HG02678 (cell line): ENCODE measurements at regions not wholly inside any gene's neighbourhood (a gene's known extent, or its start where the extent isn't known, plus 50 kb on each side); places are given as distances from the start of the nearest gene placed in this dataset.
A peak's percentile ranks its signal among the peaks of the same experiment; 100 is the strongest.

ENCODE experiments used
- ATAC-seq: cut with Tn5 transposase; IDR thresholded peaks from one replicate; pipeline ENCODE4 v1.9.1; 2021; ENCODE audit warnings: mild to moderate bottlenecking, moderate library complexity; ENCODE audit not compliant: unreplicated experiment

GRCh38 chr1:90412563-90412962, 304.5 kb downstream of the BARHL2 start:
- no peak for ATAC-seq

- ATAC-seq: no peak
These were observed 305.9 kb downstream of the BARHL2 start for GRCh38 chr1:90411185-90411584.

GRCh38 chr1:90407737-90408136, 309.4 kb downstream of the BARHL2 start:
- ATAC-seq: no peak

- ATAC-seq: no peak
These were observed 311.4 kb downstream of the BARHL2 start for GRCh38 chr1:90405726-90406125.

GRCh38 chr1:90402893-90403849, 313.9 kb downstream of the BARHL2 start:
- no peak for ATAC-seq

GRCh38 chr1:90400131-90400530, 317.0 kb downstream of the BARHL2 start:
- no peak for ATAC-seq

- ATAC-seq: no peak
These were observed 320.2 kb downstream of the BARHL2 start for GRCh38 chr1:90396917-90397316.

GRCh38 chr1:90394247-90394646, 322.9 kb downstream of the BARHL2 start:
- no peak for ATAC-seq

- ATAC-seq: no peak
These were observed 324.1 kb downstream of the BARHL2 start for GRCh38 chr1:90393025-90393424.

GRCh38 chr1:90391126-90391525, 326.0 kb downstream of the BARHL2 start:
- ATAC-seq: no peak

GRCh38 chr1:90387805-90388204, 329.3 kb downstream of the BARHL2 start:
- no peak for ATAC-seq

GRCh38 chr1:90386899-90387720, 330.0 kb downstream of the BARHL2 start:
- ATAC-seq: no peak

- no peak for ATAC-seq
These were observed 332.9 kb downstream of the BARHL2 start for GRCh38 chr1:90384193-90384592.

GRCh38 chr1:90382161-90382560, 334.9 kb downstream of the BARHL2 start:
- no peak for ATAC-seq

GRCh38 chr1:90381598-90381997, 335.5 kb downstream of the BARHL2 start:
- ATAC-seq: no peak

GRCh38 chr1:90371448-90371813, 345.7 kb downstream of the BARHL2 start:
- no peak for ATAC-seq

GRCh38 chr1:90370686-90371447, 346.2 kb downstream of the BARHL2 start:
- ATAC-seq: no peak

GRCh38 chr1:90362163-90362562, 354.9 kb downstream of the BARHL2 start:
- ATAC-seq: no peak

- no peak for ATAC-seq
These were observed 356.1 kb downstream of the BARHL2 start for GRCh38 chr1:90361026-90361425.

GRCh38 chr1:90359994-90360393, 357.1 kb downstream of the BARHL2 start:
- no peak for ATAC-seq

GRCh38 chr1:90358448-90358847, 358.7 kb downstream of the BARHL2 start:
- peak; percentile 25 for ATAC-seq
